ENCODE measurements at regions not wholly inside any gene's neighbourhood (a gene's known extent, or its start where the extent isn't known, plus 50 kb on each side); places are given as distances from the start of the nearest gene placed in this dataset.

DNA sequence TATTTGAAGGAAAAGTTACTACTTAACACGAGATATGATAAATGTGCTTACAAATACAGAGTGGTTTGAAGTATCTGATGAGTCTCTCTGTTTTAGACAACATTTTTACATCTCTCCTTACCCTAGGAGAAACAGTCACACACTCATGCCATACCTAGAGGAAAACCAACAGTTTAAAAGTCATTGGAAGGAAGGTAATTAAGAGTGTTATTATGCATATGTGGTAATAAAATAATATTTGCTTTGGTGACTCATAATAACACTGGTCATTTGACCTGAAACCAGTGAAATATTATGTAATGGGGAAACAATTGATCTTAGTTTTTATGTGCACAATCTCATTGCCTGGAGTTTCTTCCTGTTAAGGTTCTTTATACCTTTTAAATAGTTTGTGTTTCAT lies 136.9 kb upstream of the SOX21 start:
- Histone ChIP-seq H3F3A (replicated peaks; ENCODE audit: low read depth) (no peaks in the 10 kb centered on the region), H4K20me1 (replicated peaks; ENCODE audit: insufficient read depth) (no peaks in the 10 kb centered on the region), H3K9me2 (ENCODE audit: insufficient read depth) (no peaks in the 10 kb centered on the region), H3K4me3 (no peak overlapping the region), H2AFZ (no peak overlapping the region), H3K79me2 (replicated peaks; ENCODE audit: insufficient read depth) (no peaks in the 10 kb centered on the region), H3K36me3 (ENCODE audit: insufficient read depth) (no peaks in the 10 kb centered on the region), H3K27me3 (ENCODE audit: insufficient read depth) (no peaks in the 10 kb centered on the region), H3K4me2 (no peak overlapping the region), H3K27ac (ENCODE audit: low read depth) (no peak overlapping the region), H3K4me1 (ENCODE audit: insufficient read depth) (no peaks in the 10 kb centered on the region)
- no peaks in the 10 kb centered on the region; the same call in 2 of the 3 replicates for H3K36me3 Mint-ChIP-seq (ENCODE audit: low read depth)
- no peak overlapping the region for H3K4me3 Mint-ChIP-seq
- H3K9me3 Mint-ChIP-seq, result no peaks in the 10 kb centered on the region
- DNase-seq (ENCODE audit: low spot score) (no peak), ATAC-seq (no peak)
- no peak for TF ChIP-seq JUNB (IDR thresholded peaks at IDR 0.05; ENCODE audit: unreplicated experiment)
- TF ChIP-seq EZH2phosphoT487 (IDR thresholded peaks at IDR 0.05; ENCODE audit: unreplicated experiment), result no peak
- no peak for TF ChIP-seq EZH2 (IDR thresholded peaks at IDR 0.05; ENCODE audit: low read depth, unreplicated experiment)
- TF ChIP-seq ZNF114 (CRISPR knock-in tag; IDR thresholded peaks at IDR 0.05), result no peak
- TF ChIP-seq, protein P1, sequence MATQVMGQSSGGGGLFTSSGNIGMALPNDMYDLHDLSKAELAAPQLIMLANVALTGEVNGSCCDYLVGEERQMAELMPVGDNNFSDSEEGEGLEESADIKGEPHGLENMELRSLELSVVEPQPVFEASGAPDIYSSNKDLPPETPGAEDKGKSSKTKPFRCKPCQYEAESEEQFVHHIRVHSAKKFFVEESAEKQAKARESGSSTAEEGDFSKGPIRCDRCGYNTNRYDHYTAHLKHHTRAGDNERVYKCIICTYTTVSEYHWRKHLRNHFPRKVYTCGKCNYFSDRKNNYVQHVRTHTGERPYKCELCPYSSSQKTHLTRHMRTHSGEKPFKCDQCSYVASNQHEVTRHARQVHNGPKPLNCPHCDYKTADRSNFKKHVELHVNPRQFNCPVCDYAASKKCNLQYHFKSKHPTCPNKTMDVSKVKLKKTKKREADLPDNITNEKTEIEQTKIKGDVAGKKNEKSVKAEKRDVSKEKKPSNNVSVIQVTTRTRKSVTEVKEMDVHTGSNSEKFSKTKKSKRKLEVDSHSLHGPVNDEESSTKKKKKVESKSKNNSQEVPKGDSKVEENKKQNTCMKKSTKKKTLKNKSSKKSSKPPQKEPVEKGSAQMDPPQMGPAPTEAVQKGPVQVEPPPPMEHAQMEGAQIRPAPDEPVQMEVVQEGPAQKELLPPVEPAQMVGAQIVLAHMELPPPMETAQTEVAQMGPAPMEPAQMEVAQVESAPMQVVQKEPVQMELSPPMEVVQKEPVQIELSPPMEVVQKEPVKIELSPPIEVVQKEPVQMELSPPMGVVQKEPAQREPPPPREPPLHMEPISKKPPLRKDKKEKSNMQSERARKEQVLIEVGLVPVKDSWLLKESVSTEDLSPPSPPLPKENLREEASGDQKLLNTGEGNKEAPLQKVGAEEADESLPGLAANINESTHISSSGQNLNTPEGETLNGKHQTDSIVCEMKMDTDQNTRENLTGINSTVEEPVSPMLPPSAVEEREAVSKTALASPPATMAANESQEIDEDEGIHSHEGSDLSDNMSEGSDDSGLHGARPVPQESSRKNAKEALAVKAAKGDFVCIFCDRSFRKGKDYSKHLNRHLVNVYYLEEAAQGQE (IDR thresholded peaks at IDR 0.05; ENCODE audit: unreplicated experiment), result no peak
- TF ChIP-seq NANOG (IDR thresholded peaks at IDR 0.05; ENCODE audit: borderline replicate concordance), result no peak
- TF ChIP-seq, protein P2, sequence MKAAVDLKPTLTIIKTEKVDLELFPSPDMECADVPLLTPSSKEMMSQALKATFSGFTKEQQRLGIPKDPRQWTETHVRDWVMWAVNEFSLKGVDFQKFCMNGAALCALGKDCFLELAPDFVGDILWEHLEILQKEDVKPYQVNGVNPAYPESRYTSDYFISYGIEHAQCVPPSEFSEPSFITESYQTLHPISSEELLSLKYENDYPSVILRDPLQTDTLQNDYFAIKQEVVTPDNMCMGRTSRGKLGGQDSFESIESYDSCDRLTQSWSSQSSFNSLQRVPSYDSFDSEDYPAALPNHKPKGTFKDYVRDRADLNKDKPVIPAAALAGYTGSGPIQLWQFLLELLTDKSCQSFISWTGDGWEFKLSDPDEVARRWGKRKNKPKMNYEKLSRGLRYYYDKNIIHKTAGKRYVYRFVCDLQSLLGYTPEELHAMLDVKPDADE (IDR thresholded peaks at IDR 0.05), result no peak
- TF ChIP-seq POLR2AphosphoS5 (IDR thresholded peaks at IDR 0.05; ENCODE audit: low read depth), result no peak
- no peak for TF ChIP-seq CREB1 (CRISPR knock-in tag; IDR thresholded peaks at IDR 0.05; ENCODE audit: low read depth)
- TF ChIP-seq, protein P3, sequence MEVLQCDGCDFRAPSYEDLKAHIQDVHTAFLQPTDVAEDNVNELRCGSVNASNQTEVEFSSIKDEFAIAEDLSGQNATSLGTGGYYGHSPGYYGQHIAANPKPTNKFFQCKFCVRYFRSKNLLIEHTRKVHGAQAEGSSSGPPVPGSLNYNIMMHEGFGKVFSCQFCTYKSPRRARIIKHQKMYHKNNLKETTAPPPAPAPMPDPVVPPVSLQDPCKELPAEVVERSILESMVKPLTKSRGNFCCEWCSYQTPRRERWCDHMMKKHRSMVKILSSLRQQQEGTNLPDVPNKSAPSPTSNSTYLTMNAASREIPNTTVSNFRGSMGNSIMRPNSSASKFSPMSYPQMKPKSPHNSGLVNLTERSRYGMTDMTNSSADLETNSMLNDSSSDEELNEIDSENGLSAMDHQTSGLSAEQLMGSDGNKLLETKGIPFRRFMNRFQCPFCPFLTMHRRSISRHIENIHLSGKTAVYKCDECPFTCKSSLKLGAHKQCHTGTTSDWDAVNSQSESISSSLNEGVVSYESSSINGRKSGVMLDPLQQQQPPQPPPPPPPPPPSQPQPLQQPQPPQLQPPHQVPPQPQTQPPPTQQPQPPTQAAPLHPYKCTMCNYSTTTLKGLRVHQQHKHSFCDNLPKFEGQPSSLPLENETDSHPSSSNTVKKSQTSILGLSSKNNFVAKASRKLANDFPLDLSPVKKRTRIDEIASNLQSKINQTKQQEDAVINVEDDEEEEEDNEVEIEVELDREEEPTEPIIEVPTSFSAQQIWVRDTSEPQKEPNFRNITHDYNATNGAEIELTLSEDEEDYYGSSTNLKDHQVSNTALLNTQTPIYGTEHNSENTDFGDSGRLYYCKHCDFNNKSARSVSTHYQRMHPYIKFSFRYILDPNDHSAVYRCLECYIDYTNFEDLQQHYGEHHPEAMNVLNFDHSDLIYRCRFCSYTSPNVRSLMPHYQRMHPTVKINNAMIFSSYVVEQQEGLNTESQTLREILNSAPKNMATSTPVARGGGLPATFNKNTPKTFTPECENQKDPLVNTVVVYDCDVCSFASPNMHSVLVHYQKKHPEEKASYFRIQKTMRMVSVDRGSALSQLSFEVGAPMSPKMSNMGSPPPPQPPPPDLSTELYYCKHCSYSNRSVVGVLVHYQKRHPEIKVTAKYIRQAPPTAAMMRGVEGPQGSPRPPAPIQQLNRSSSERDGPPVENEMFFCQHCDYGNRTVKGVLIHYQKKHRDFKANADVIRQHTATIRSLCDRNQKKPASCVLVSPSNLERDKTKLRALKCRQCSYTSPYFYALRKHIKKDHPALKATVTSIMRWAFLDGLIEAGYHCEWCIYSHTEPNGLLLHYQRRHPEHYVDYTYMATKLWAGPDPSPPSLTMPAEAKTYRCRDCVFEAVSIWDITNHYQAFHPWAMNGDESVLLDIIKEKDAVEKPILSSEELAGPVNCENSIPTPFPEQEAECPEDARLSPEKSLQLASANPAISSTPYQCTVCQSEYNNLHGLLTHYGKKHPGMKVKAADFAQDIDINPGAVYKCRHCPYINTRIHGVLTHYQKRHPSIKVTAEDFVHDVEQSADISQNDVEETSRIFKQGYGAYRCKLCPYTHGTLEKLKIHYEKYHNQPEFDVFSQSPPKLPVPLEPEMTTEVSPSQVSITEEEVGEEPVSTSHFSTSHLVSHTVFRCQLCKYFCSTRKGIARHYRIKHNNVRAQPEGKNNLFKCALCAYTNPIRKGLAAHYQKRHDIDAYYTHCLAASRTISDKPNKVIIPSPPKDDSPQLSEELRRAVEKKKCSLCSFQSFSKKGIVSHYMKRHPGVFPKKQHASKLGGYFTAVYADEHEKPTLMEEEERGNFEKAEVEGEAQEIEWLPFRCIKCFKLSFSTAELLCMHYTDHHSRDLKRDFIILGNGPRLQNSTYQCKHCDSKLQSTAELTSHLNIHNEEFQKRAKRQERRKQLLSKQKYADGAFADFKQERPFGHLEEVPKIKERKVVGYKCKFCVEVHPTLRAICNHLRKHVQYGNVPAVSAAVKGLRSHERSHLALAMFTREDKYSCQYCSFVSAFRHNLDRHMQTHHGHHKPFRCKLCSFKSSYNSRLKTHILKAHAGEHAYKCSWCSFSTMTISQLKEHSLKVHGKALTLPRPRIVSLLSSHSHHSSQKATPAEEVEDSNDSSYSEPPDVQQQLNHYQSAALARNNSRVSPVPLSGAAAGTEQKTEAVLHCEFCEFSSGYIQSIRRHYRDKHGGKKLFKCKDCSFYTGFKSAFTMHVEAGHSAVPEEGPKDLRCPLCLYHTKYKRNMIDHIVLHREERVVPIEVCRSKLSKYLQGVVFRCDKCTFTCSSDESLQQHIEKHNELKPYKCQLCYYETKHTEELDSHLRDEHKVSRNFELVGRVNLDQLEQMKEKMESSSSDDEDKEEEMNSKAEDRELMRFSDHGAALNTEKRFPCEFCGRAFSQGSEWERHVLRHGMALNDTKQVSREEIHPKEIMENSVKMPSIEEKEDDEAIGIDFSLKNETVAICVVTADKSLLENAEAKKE (CRISPR knock-in tag; IDR thresholded peaks at IDR 0.05), result no peak
- no peak for TF ChIP-seq ZNF331 (CRISPR knock-in tag; IDR thresholded peaks at IDR 0.05; ENCODE audit: low read depth)
- TF ChIP-seq, protein P4, sequence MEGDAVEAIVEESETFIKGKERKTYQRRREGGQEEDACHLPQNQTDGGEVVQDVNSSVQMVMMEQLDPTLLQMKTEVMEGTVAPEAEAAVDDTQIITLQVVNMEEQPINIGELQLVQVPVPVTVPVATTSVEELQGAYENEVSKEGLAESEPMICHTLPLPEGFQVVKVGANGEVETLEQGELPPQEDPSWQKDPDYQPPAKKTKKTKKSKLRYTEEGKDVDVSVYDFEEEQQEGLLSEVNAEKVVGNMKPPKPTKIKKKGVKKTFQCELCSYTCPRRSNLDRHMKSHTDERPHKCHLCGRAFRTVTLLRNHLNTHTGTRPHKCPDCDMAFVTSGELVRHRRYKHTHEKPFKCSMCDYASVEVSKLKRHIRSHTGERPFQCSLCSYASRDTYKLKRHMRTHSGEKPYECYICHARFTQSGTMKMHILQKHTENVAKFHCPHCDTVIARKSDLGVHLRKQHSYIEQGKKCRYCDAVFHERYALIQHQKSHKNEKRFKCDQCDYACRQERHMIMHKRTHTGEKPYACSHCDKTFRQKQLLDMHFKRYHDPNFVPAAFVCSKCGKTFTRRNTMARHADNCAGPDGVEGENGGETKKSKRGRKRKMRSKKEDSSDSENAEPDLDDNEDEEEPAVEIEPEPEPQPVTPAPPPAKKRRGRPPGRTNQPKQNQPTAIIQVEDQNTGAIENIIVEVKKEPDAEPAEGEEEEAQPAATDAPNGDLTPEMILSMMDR (conservative IDR thresholded peaks at IDR 0.05; ENCODE audit: low read depth in 2 of 2), result no peak
- H3K27me3 Mint-ChIP-seq (ENCODE audit: insufficient read depth, low read depth, poor library complexity), result peaks cover 1% of the 10 kb centered on the region
- H3K27ac Mint-ChIP-seq, result no peak overlapping the region
- no peaks in the 10 kb centered on the region for H3K4me1 Mint-ChIP-seq
